Vagina (tissue), 2 donors: ENCODE measurements at regions not wholly inside any gene's neighbourhood (a gene's known extent, or its start where the extent isn't known, plus 50 kb on each side); places are given as distances from the start of the nearest gene placed in this dataset.

ENCODE experiments used
- CTCF ChIP-seq, 3 experiments: fragments of 450-650 bp in 2 of 3; fragments of 200-600 bp in 1 of 3; sonication (generic) in 1 of 3; IDR thresholded peaks; one replicate each; pipeline ENCODE4 v1.5.1; 2017 to 2019; ENCODE audit warnings: antibody characterized with exemption in 3 of 3, mild to moderate bottlenecking in 2 of 3, moderate library complexity in 2 of 3
- POLR2A ChIP-seq, 2 donors: fragments of 450-650 bp; IDR thresholded peaks; one replicate each; pipeline ENCODE4 v1.6.1; 2017; ENCODE audit warnings: antibody characterized with exemption in 2 of 2, mild to moderate bottlenecking in 2 of 2, moderate library complexity in 2 of 2
- POLR2AphosphoS5 ChIP-seq, 2 donors: sonication (generic); formaldehyde crosslinking; IDR thresholded peaks; one replicate each; pipeline ENCODE4 v1.9.0; 2017; ENCODE audit warnings: antibody characterized with exemption in 2 of 2, mild to moderate bottlenecking in 2 of 2, low read depth in 1 of 2; ENCODE audit not compliant: insufficient read depth in 1 of 2

GRCh38 chr11:103652013-103652412, 384.4 kb upstream of the DDI1 start:
- TF ChIP-seq POLR2A (IDR thresholded peaks at IDR 0.05) (no peak), CTCF (IDR thresholded peaks at IDR 0.05) (no peak), POLR2AphosphoS5 (IDR thresholded peaks at IDR 0.05; ENCODE audit: insufficient read depth in 1 of 2, low read depth in 1 of 2) (no peak)
